C4-2B (cell line): ENCODE measurements at regions not wholly inside any gene's neighbourhood (a gene's known extent, or its start where the extent isn't known, plus 50 kb on each side); places are given as distances from the start of the nearest gene placed in this dataset.

Experiments
- ZFX ChIP-seq: fragments of 450-650 bp; IDR thresholded peaks from 2 replicates; pipeline ENCODE4 v1.6.1; 2017
- TF ChIP-seq, protein P1 (sequence below): fragments of 450-650 bp; conservative IDR thresholded peaks from 2 replicates; pipeline ENCODE4 v1.5.1; 2017; ENCODE audit warnings: mild to moderate bottlenecking

DNA sequence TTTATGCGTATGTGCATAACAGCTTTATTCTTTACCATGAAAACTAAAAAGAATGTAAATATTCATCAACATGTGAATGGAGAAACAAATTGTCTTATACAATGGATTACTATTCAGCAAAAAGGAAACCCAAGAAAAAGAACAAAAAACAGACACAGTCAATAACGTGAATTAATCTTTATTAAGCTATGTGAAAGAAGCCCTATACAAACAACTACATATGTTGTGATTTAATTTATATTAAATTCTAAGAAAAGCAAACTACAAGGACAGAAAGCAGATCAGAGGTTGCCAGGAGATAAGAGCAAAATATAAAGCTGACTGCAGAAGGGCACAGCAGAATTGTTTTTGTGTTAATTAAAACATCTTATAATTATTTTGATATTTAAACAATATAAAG, 756.4 kb upstream of the MBL2 start:
- TF ChIP-seq, protein P1, sequence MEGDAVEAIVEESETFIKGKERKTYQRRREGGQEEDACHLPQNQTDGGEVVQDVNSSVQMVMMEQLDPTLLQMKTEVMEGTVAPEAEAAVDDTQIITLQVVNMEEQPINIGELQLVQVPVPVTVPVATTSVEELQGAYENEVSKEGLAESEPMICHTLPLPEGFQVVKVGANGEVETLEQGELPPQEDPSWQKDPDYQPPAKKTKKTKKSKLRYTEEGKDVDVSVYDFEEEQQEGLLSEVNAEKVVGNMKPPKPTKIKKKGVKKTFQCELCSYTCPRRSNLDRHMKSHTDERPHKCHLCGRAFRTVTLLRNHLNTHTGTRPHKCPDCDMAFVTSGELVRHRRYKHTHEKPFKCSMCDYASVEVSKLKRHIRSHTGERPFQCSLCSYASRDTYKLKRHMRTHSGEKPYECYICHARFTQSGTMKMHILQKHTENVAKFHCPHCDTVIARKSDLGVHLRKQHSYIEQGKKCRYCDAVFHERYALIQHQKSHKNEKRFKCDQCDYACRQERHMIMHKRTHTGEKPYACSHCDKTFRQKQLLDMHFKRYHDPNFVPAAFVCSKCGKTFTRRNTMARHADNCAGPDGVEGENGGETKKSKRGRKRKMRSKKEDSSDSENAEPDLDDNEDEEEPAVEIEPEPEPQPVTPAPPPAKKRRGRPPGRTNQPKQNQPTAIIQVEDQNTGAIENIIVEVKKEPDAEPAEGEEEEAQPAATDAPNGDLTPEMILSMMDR: no peak
- TF ChIP-seq ZFX: no peak
